ENCODE measurements at regions not wholly inside any gene's neighbourhood (a gene's known extent, or its start where the extent isn't known, plus 50 kb on each side); places are given as distances from the start of the nearest gene placed in this dataset.

DNA sequence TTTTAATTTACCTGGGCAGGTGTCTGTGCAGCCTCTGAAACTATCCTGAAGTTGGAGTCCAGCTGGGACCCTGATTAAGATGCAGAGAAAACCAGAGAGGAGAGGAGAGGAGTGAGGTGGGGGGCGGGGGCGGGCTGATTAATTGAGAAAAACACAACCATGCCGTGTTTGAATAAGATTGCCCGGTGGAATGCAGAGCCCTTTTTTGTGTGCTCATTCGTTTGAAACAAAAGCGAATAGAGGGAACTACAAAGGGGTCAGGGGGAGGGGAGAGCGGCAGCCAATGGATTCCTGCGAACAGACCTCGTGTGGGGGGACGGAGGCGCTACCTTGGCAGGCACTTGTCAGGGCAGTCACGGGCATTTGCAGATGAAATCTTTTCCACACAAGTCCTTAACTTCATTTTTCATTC, 355.8 kb downstream of the SOX9 start:
- no peak for ATAC-seq

- peak; percentile 68 for ATAC-seq
Observed at GRCh38 chr17:72477491-72477890, 356.7 kb downstream of the SOX9 start.

- no peak for ATAC-seq
Observed at GRCh38 chr17:72479113-72479512, 358.3 kb downstream of the SOX9 start.

DNA sequence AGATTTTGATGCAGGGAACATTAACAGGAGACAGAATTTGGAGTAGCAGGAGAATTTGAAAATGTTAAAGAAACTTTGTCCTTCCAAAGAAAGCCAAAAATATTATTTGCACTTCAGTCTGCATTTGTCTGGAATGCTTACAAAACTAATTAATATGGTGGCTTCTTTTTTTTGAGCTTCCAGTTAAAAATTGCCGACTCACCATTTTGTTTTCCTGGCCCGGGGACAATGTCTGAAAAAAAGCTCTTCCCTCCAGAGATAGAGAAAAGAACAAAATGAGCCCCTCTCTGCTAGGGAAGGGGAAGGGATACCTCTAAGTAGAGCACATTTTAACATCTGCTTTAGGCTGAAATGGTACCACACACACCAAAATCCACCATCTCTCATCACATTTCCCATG, 360.8 kb downstream of the SOX9 start:
- no peak for ATAC-seq

- no peak for ATAC-seq
Observed at GRCh38 chr17:72485596-72485995, 364.8 kb downstream of the SOX9 start.

GRCh38 chr17:72486806-72487205, 366.0 kb downstream of the SOX9 start:
- ATAC-seq = no peak

DNA sequence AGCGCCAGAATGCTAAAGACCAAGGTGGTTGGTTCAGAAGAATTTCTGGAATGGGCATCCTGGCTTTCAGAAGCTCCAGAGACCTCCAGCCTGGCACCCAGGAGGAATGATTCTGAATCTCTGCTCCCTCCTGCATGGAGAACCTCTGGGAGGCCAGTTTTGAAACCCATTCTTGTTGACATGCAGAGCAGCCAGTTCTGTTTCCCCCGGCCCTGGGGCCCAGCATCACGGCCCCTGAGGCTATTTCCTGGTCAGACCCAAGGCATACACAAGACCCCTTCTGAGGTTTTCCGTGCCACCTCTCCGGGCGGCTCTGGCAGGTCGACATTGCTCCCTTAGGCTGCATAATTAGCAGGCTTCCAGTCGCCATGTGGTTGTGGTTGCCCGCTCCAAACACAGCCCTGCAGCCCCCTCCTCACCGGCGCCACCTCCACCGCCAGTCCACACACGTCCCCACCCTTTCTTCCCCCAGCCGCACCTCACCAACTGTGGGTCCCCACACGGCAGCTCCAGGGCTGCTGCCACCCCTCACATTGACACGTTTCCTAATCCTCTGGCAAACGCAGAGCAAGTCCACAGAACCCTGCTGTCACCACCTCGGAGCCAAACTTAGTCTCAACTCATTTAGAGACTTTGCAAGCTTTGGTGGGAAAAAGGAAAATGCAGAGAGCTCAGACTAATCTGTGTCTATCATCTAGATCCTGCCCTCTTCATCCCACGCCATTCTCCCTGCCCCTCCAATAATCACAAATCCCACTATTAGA, 367.1 kb downstream of the SOX9 start:
- no peak for ATAC-seq

- peak; percentile 54 for ATAC-seq
Observed at GRCh38 chr17:72488555-72489271, 367.9 kb downstream of the SOX9 start.

DNA sequence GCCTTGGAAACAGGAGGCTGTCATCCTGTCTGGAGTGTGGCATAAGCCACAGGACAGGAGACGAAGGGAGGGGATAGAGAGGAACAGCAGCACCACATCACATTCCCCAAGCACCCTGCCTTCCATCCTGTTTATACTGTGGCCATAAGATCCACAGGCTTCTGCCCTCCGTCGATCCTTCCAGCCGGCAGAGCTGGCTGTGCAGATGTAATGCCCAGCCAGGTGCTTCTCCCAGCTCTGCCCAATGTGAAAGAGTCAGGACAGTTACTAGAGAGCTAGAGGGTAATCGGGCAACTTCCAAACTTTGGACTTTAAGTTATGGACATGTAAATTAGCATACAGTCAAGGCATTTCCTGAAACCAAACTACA, 368.4 kb downstream of the SOX9 start:
- no peak for ATAC-seq

- ATAC-seq = peak; percentile 61
Observed at GRCh38 chr17:72491102-72491501, 370.3 kb downstream of the SOX9 start.

DNA sequence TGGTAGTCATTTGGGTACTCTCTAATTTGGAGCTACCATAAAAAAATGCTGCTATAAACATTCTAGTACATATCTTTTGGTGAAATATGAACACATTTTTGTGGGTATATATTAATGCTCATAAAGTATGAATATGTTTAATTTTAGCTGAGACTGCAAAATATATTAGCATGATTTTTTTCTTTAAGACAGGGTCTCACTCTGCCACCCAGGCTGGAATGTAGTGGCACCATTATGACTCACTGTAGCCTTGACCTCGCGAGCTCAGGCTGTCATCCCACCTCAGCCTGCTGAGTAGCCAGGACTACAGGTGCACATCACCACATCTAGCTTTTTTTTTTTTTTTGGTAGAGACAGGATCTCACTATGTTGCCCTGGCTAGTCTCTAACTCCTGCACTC, 371.7 kb downstream of the SOX9 start:
- no peak for ATAC-seq

DNA sequence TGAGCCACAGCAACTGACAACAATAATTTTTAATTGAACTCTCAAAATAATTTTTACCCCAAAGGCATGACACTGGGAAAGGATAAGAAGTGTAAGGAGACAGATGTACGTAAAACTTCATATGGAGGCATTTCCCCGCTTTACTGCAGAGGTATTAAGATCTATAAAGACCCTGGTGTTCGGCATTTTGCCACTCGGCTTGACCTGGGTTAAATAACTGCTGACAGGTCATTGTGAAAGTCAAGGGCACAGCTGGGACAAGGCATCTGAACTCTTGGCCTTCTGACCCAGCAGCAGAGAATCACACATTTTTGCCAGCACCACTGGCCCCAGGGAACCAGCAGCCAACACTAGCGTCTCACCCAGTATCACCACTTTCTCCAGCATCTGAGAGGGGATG, 372.1 kb downstream of the SOX9 start:
- no peak for ATAC-seq

DNA sequence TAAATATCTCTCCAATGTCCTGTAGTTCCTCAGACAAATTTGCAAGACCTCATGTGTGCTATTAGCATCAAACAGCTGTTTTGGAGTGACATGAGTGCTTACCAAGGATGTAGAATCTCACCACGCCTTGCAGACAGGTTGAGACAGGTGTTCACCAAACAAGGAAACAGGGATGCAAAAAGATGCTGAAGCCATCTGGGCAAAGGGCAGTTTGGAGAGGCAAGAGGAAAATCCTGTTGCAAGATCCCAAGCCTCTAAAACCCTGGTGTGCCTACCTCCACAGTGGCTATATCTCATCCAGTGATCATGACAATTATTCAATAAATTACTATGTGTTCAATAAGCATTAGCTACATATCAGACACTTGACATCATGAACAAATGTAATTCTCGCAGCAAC, 373.7 kb downstream of the SOX9 start:
- ATAC-seq = no peak

DNA sequence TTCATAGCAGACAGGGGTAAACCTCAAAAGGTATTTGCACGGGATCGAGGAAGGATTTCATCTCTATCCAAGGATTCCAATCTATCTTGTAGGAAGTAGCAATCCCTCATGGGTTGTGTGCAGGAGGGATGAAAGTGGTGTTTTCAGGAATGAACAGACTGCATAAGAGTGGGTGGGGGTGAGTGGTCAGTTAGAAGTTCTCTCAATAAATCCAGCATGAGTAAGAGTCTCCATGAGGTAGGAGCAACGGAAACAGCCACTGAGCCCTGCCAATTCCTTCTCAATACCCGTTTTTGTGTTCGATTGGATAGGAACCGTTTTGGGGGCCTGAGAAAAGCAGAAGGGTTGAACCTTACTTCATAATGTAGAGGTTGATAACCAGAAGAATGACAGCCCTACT, 375.6 kb downstream of the SOX9 start:
- no peak for ATAC-seq

DNA sequence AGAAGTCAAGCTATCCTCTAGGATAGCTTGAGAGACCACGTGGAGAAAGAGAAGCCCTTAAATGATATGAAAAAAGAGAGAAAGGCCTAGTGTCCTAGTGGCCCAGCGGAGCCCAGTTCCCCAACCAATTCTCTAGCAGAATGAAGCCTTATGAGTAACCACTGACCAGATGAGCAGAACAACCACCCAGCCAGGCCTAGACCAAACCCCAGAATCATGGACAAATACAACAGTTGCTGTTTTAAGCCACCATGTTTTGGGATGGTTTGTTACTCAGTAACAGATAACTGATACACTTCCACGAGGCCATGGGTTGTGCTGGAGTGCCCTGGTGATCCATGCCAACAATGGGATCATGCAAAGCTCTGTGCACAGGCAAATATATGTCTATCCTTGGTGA, 377.1 kb downstream of the SOX9 start:
- no peak for ATAC-seq

DNA sequence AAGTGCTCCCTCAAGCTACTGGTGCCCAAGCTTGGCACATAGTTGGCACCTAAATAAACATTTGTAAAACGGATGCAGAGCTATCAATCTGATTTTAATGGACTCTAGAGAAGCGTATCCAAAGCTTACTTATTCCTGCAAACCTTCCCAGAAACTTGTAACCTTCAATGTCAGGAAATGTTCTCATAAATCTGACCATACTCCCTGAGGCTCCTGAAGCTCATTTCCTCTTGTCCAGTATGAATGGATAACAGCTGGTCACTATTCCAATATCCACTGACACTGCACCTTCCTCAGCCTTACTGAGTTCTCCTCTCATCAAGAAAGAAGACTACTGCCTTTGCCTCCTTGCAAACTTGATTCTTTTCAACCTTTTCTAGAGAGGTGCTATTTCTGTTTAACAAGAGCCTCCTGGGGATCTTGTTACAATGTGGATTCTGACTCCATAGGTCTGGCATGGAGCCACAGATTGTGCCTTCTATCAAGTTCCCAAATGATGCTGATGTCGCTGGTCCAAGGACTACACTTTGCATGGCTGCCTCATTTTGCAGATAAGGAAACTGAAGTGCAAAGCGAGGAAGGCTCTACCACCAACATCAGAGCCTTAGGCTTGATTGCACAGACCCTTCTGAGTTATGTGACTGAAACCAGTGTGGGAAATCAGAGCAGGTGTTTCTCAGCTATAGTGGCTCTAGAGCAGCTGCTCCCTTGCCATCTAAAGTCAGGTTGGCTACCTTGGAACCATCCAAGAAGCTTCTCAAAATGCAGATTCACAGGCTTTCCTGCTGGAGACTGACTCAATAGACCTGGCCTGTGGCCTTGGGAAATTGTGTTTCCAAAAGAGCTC, 377.8 kb downstream of the SOX9 start:
- ATAC-seq = no peak

DNA sequence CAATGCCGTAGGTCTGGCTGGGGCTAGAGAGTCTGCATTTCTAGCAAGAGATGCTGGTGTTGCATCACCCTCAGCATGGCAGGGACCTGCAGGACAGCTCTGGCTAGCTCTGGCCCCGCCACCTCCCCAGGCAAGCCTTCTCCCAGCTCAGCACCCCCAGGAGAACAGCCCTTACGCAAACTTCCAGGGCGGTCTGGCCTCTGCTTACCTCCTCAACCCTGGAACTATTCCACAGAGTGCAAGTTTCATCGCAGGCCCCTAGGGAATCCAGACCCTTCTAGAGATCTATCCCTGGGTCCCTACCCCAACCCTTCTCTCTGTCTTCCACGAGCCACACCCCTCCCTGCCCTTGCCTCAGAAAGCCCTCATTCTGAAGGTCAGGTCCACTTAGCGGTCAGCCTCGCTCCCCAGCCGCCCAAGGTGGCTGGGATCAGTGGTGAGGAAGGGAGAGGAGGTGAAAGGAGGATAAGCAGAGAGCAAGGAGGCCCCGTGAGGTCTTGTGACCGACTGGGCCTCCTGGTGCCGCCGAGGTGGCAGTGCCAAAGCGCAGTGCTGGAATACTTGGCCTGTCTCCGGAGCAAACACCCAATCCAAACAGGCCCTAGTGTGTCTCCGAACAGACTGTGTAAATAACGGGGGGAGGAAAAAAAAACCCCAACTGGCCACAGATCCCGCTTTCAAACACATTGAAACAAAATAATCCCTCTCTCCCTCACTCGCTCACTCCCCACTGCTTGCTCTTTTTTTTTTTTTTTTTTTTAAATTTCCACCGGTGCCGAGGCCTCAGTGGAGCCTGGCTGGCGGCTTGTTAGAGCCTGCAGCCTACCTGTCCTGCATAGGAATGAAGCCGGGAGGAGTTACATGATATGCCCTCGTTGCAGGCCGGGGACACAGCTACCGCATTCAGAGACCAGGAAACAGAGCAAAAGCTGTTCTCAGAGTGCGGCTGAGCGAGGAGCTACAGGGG, 380.9 kb downstream of the SOX9 start:
- peak; percentile 62 for ATAC-seq

GRCh38 chr17:72502371-72503341, 381.8 kb downstream of the SOX9 start:
- ATAC-seq = peak; percentile 40

DNA sequence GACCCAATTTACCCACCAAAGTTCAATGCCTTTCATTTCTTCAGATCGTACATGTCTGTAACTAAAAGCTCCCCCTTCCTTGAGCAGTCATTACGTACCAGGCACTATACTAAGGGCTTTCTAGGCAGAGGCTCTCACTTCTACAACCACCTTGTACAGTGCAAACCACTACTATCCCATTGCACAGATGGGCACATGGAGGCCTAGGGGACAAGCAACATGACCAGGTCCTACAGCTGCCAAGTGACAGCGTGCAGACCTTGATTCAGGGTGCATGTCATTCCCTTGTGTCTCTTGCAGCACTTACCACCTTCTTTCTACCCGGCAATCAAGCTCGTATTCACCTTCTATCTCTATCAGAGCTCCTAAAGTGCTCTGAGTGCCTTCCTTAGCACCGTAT, 382.7 kb downstream of the SOX9 start:
- ATAC-seq = no peak

GRCh38 chr17:72504783-72505182, 384.0 kb downstream of the SOX9 start:
- no peak for ATAC-seq

GRCh38 chr17:72506773-72507172, 386.0 kb downstream of the SOX9 start:
- ATAC-seq = no peak
